ENCODE measurements at regions not wholly inside any gene's neighbourhood (a gene's known extent, or its start where the extent isn't known, plus 50 kb on each side); places are given as distances from the start of the nearest gene placed in this dataset.

- H3K56ac ChIP-seq (ENCODE audit: insufficient read length, low read depth, low read length): no peak overlapping the region
- no peak overlapping the region for H4K8ac ChIP-seq (replicated peaks; ENCODE audit: insufficient read length, low read depth, low read length)
- TF ChIP-seq, protein P1, sequence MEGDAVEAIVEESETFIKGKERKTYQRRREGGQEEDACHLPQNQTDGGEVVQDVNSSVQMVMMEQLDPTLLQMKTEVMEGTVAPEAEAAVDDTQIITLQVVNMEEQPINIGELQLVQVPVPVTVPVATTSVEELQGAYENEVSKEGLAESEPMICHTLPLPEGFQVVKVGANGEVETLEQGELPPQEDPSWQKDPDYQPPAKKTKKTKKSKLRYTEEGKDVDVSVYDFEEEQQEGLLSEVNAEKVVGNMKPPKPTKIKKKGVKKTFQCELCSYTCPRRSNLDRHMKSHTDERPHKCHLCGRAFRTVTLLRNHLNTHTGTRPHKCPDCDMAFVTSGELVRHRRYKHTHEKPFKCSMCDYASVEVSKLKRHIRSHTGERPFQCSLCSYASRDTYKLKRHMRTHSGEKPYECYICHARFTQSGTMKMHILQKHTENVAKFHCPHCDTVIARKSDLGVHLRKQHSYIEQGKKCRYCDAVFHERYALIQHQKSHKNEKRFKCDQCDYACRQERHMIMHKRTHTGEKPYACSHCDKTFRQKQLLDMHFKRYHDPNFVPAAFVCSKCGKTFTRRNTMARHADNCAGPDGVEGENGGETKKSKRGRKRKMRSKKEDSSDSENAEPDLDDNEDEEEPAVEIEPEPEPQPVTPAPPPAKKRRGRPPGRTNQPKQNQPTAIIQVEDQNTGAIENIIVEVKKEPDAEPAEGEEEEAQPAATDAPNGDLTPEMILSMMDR (conservative IDR thresholded peaks at IDR 0.05): no peak
- H3K79me1 ChIP-seq (ENCODE audit: insufficient read depth, low read depth, low read length, poor library complexity, severe bottlenecking): no peaks in the 10 kb centered on the region
- no peaks in the 10 kb centered on the region for H4K20me1 ChIP-seq (ENCODE audit: control insufficient read depth, insufficient read depth, insufficient read length)
- H3K4me1 ChIP-seq (ENCODE audit: insufficient read depth, low read length): no peaks in the 10 kb centered on the region
- no peak overlapping the region for H3K14ac ChIP-seq (ENCODE audit: insufficient read depth, low read length)
- no peak overlapping the region for H4K5ac ChIP-seq (ENCODE audit: insufficient read length, low read depth, low read length)
- H3K9me3 Mint-ChIP-seq: peaks cover 3 to 7% of the 10 kb centered on the region in 2 experiments; a peak in 4 of 5 replicates
- H4K91ac ChIP-seq (ENCODE audit: insufficient read length, low read depth, low read length): no peak overlapping the region
- H3K18ac ChIP-seq (ENCODE audit: insufficient read length, low read depth, low read length): no peak overlapping the region
- H2BK20ac ChIP-seq (ENCODE audit: low read depth, low read length, poor library complexity, severe bottlenecking): no peak overlapping the region
- no peak overlapping the region for H2AFZ ChIP-seq (ENCODE audit: low read length)
- no peak overlapping the region for H3T11ph ChIP-seq (ENCODE audit: low read length)
- no peak overlapping the region for H2AK5ac ChIP-seq (ENCODE audit: insufficient read length, low read length)
- DNase-seq: no peak
- no peak overlapping the region for H2BK120ac ChIP-seq (ENCODE audit: low read depth, low read length, poor library complexity, severe bottlenecking)
- H3K27ac Mint-ChIP-seq: no peak overlapping the region
- no peak overlapping the region for H3K4me3 Mint-ChIP-seq
- H3K4ac ChIP-seq (ENCODE audit: low read depth, low read length): no peak overlapping the region
- no peaks in the 10 kb centered on the region; a peak in 1 of 7 replicates for H3K36me3 Mint-ChIP-seq (ENCODE audit: insufficient read depth in 1 of 3, low read depth in 3 of 3)
- WGBS (ENCODE audit: extremely low coverage, insufficient read length, low lambda C conversion rate): no CpG with 5 or more reads among the region's 1 CpG
- H2BK5ac ChIP-seq (ENCODE audit: insufficient read length, low read length): no peak overlapping the region
- no peak overlapping the region for H3K27ac ChIP-seq (ENCODE audit: insufficient read length, low read depth, low read length)
- no peak overlapping the region for H2BK12ac ChIP-seq (ENCODE audit: insufficient read length, low read depth, low read length)
- no peak overlapping the region for H2BK15ac ChIP-seq (ENCODE audit: low read depth, low read length)
- no peak overlapping the region for H3K23ac ChIP-seq (ENCODE audit: insufficient read length, low read depth, low read length)
- H3K4me2 ChIP-seq (ENCODE audit: insufficient read depth, insufficient read length, low read length): no peak overlapping the region
- no peaks in the 10 kb centered on the region for H3K23me2 ChIP-seq (ENCODE audit: insufficient read length, low read depth, low read length, poor library complexity, severe bottlenecking)
- peaks cover 0 to 3% of the 10 kb centered on the region in 2 experiments; a peak in 1 of 4 replicates for H3K4me1 Mint-ChIP-seq
- no peak overlapping the region for H3K9ac ChIP-seq (ENCODE audit: extremely low read depth, insufficient read length, low read length)
- H3K27me3 ChIP-seq (ENCODE audit: insufficient read depth, low read length): no peaks in the 10 kb centered on the region
- H3K9me3 ChIP-seq (ENCODE audit: control insufficient read depth, low read depth, low read length): no peaks in the 10 kb centered on the region
- no peaks in the 10 kb centered on the region; the same call in 1 of the 2 replicates for H3K27me3 Mint-ChIP-seq (ENCODE audit: low read depth)
- H3K79me2 ChIP-seq (ENCODE audit: insufficient read depth, low read length): no peaks in the 10 kb centered on the region
Measured at GRCh38 chr3:111244760-111245159, 173.1 kb downstream of the NECTIN3 start.
